Liver (tissue), 3 donors: ENCODE measurements at regions not wholly inside any gene's neighbourhood (a gene's known extent, or its start where the extent isn't known, plus 50 kb on each side); places are given as distances from the start of the nearest gene placed in this dataset.

Experiments
- GABPA ChIP-seq, 2 donors: IDR thresholded peaks in 1 of 2; conservative IDR thresholded peaks in 1 of 2; 2 replicates each; pipeline ENCODE4 v1.6.1; 2016; ENCODE audit warnings: antibody characterized with exemption in 2 of 2, mild to moderate bottlenecking in 1 of 2, moderate library complexity in 1 of 2
- HNF4G ChIP-seq: IDR thresholded peaks from 2 replicates; pipeline ENCODE4 v1.6.1; 2016; ENCODE audit warnings: antibody characterized with exemption
- TAF1 ChIP-seq: conservative IDR thresholded peaks from 2 replicates; pipeline ENCODE4 v1.6.1; 2016; ENCODE audit warnings: antibody characterized with exemption, mild to moderate bottlenecking
- TF ChIP-seq, protein P1 (sequence below): fragments of 150-350 bp; IDR thresholded peaks from 2 replicates; pipeline ENCODE4 v1.5.1; 2017; ENCODE audit warnings: improper control_type of control experiment, low read depth, low read length; ENCODE audit not compliant: missing input control
- TF ChIP-seq, protein P2 (sequence below): IDR thresholded peaks from 2 replicates; pipeline ENCODE4 v1.6.1; 2016; ENCODE audit warnings: antibody characterized with exemption
- donor health status: healthy.
- donor health status: healthy.

DNA sequence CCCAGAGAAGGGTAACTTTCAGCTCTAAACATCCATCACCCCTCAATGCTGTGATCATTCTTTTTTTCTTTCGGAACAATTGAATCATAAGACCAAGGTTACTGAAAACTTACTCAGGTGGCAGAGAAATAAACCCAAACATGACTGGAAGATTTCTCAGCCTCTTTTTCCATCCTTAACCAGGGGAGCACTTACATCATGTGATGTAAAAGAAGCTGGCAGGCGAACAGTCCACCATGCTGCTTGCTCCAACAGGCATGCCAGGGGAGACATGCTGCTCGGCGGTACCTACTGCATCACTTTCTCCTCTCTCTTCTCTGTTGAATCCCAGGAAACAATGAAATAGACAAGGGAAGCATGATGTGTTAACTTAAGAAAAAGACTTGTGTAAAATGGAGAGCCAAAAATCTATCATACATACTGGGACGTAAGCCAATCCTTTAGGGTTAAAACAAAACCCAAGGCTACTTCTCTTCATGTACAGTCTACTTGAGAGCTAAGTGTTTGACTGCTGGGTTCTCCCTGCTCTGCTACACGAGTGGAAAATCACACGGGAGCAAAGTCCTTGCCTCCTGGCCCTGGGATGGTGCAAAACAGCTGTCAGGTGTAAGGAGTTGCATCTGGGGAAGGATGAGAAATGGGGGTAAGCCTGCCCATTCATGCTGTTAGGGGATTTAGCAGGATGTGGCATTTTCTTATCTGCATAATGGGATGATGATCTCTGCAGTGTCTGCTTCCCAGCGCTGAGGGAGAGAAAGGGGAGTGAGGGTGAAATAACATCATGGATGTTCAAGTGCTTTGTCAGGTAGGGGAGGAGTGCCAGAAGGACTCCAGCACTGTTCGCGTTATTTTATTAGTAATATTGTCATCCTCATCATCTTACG lies 64.3 kb upstream of the ZNF438 start:
- TF ChIP-seq, protein P1, sequence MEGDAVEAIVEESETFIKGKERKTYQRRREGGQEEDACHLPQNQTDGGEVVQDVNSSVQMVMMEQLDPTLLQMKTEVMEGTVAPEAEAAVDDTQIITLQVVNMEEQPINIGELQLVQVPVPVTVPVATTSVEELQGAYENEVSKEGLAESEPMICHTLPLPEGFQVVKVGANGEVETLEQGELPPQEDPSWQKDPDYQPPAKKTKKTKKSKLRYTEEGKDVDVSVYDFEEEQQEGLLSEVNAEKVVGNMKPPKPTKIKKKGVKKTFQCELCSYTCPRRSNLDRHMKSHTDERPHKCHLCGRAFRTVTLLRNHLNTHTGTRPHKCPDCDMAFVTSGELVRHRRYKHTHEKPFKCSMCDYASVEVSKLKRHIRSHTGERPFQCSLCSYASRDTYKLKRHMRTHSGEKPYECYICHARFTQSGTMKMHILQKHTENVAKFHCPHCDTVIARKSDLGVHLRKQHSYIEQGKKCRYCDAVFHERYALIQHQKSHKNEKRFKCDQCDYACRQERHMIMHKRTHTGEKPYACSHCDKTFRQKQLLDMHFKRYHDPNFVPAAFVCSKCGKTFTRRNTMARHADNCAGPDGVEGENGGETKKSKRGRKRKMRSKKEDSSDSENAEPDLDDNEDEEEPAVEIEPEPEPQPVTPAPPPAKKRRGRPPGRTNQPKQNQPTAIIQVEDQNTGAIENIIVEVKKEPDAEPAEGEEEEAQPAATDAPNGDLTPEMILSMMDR: no peak
- no peak for TF ChIP-seq HNF4G
- no peak for TF ChIP-seq TAF1
- TF ChIP-seq GABPA (IDR thresholded peaks at IDR 0.05 in 1 of 2, conservative IDR thresholded peaks at IDR 0.05 in 1 of 2): no peak
- TF ChIP-seq, protein P2, sequence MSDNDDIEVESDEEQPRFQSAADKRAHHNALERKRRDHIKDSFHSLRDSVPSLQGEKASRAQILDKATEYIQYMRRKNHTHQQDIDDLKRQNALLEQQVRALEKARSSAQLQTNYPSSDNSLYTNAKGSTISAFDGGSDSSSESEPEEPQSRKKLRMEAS: no peak
